ENCODE measurements at regions not wholly inside any gene's neighbourhood (a gene's known extent, or its start where the extent isn't known, plus 50 kb on each side); places are given as distances from the start of the nearest gene placed in this dataset.

DNA sequence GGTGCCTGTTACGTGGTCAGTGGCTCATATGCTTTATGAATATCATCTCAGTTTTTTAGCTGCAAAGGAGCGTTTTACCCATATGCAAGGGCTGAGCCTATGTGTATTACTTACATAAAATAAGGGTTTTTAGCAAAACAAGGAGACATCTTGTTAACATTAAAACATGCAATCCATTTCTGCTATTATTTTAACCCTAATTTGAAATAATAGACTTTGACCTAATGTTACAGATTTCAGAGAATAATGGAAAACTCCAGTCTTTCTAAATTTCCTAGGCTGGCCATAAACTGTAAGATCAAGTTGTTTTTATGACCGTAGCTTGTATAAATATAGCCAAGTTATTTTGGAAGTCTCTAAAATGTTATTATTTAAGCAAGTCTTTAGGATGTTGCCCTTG, 121.1 kb upstream of the SEMA6A start:
- TF ChIP-seq, protein P1, sequence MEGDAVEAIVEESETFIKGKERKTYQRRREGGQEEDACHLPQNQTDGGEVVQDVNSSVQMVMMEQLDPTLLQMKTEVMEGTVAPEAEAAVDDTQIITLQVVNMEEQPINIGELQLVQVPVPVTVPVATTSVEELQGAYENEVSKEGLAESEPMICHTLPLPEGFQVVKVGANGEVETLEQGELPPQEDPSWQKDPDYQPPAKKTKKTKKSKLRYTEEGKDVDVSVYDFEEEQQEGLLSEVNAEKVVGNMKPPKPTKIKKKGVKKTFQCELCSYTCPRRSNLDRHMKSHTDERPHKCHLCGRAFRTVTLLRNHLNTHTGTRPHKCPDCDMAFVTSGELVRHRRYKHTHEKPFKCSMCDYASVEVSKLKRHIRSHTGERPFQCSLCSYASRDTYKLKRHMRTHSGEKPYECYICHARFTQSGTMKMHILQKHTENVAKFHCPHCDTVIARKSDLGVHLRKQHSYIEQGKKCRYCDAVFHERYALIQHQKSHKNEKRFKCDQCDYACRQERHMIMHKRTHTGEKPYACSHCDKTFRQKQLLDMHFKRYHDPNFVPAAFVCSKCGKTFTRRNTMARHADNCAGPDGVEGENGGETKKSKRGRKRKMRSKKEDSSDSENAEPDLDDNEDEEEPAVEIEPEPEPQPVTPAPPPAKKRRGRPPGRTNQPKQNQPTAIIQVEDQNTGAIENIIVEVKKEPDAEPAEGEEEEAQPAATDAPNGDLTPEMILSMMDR (IDR thresholded peaks at IDR 0.05; ENCODE audit: low read depth, low read length) = no peak
- no peak for TF ChIP-seq EZH2phosphoT487 (IDR thresholded peaks at IDR 0.05; ENCODE audit: low read depth)

Measured in OCI-LY3 (cell line).